ENCODE measurements at regions not wholly inside any gene's neighbourhood (a gene's known extent, or its start where the extent isn't known, plus 50 kb on each side); places are given as distances from the start of the nearest gene placed in this dataset.

GRCh38 chr20:60857708-60858107, 394.4 kb upstream of the CDH4 start:
- no peak for DNase-seq
- Histone ChIP-seq H3K4me3 (ENCODE audit: low read length) (no peak overlapping the region), H3K4me1 (ENCODE audit: insufficient read depth, low read length) (no peaks in the 10 kb centered on the region), H3K36me3 (ENCODE audit: insufficient read depth, low read length) (no peaks in the 10 kb centered on the region), H3K27me3 (ENCODE audit: control insufficient read depth in 1 of 2, insufficient read depth in 2 of 2, low read length in 2 of 2) (no peaks in the 10 kb centered on the region), H3K9me3 (ENCODE audit: control insufficient read depth in 1 of 2, insufficient read depth in 1 of 2, low read length in 2 of 2) (peaks cover 0 to 4% of the 10 kb centered on the region in 2 experiments), H3K27ac (ENCODE audit: low read depth in 1 of 2, low read length in 2 of 2) (no peak overlapping the region)
- ChIA-PET CTCF (no interaction called here), POLR2A (no interaction called here)
- intact Hi-C loops (cut with DNase I, micrococcal nuclease), result no loop called here
- H3K4me3 Mint-ChIP-seq, result no peak overlapping the region
- H3K27ac Mint-ChIP-seq, result no peak overlapping the region
- ATAC-seq (ENCODE audit: poor library complexity), result no peak
- peaks cover 5% of the 10 kb centered on the region for H3K9me3 Mint-ChIP-seq
- TF ChIP-seq, protein P1, sequence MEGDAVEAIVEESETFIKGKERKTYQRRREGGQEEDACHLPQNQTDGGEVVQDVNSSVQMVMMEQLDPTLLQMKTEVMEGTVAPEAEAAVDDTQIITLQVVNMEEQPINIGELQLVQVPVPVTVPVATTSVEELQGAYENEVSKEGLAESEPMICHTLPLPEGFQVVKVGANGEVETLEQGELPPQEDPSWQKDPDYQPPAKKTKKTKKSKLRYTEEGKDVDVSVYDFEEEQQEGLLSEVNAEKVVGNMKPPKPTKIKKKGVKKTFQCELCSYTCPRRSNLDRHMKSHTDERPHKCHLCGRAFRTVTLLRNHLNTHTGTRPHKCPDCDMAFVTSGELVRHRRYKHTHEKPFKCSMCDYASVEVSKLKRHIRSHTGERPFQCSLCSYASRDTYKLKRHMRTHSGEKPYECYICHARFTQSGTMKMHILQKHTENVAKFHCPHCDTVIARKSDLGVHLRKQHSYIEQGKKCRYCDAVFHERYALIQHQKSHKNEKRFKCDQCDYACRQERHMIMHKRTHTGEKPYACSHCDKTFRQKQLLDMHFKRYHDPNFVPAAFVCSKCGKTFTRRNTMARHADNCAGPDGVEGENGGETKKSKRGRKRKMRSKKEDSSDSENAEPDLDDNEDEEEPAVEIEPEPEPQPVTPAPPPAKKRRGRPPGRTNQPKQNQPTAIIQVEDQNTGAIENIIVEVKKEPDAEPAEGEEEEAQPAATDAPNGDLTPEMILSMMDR (IDR thresholded peaks at IDR 0.05), result no peak
- no peaks in the 10 kb centered on the region for H3K4me1 Mint-ChIP-seq (ENCODE audit: low read depth)
- H3K27me3 Mint-ChIP-seq, result peaks cover 5% of the 10 kb centered on the region
- no peaks in the 10 kb centered on the region for H3K36me3 Mint-ChIP-seq (ENCODE audit: low read depth)

- Mint-ChIP-seq H3K4me1 (ENCODE audit: low read depth) (no peaks in the 10 kb centered on the region), H3K27ac (no peak overlapping the region), H3K27me3 (peaks cover 5% of the 10 kb centered on the region), H3K9me3 (no peaks in the 10 kb centered on the region), H3K4me3 (no peak overlapping the region), H3K36me3 (ENCODE audit: low read depth) (no peaks in the 10 kb centered on the region)
- intact Hi-C loops (cut with DNase I, micrococcal nuclease), result no loop called here
- Histone ChIP-seq H3K4me3 (ENCODE audit: low read length) (no peak overlapping the region), H3K4me1 (ENCODE audit: insufficient read depth, low read length) (no peaks in the 10 kb centered on the region), H3K36me3 (ENCODE audit: insufficient read depth, low read length) (no peaks in the 10 kb centered on the region), H3K9me3 (ENCODE audit: control insufficient read depth in 1 of 2, insufficient read depth in 1 of 2, low read length in 2 of 2) (no peaks in the 10 kb centered on the region), H3K27me3 (ENCODE audit: control insufficient read depth in 1 of 2, insufficient read depth in 2 of 2, low read length in 2 of 2) (no peaks in the 10 kb centered on the region), H3K27ac (ENCODE audit: low read depth in 1 of 2, low read length in 2 of 2) (no peak overlapping the region)
- POLR2A ChIA-PET, result interaction anchor here (0.6 kb wide), 2 partner anchors 10 to 465 kb away, joined by 3 to 4 read pairs; no protein-coding TSS in a partner anchor
- TF ChIP-seq, protein P1 (IDR thresholded peaks at IDR 0.05), result no peak
- DNase-seq, result no peak
- ATAC-seq (ENCODE audit: poor library complexity), result no peak
- CTCF ChIA-PET, result interaction anchor here (0.6 kb wide), 1 partner anchor 45 kb away, joined by 3 read pairs; no protein-coding TSS in a partner anchor
These were observed 389.5 kb upstream of the CDH4 start for GRCh38 chr20:60862601-60863000.

- intact Hi-C loops (cut with DNase I, micrococcal nuclease), result no loop called here
- ChIA-PET POLR2A (no interaction called here), CTCF (no interaction called here)
- Histone ChIP-seq H3K9me3 (ENCODE audit: control insufficient read depth in 1 of 2, insufficient read depth in 1 of 2, low read length in 2 of 2) (peaks cover 0 to 4% of the 10 kb centered on the region in 2 experiments), H3K4me3 (ENCODE audit: low read length) (no peak overlapping the region), H3K36me3 (ENCODE audit: insufficient read depth, low read length) (no peaks in the 10 kb centered on the region), H3K27me3 (ENCODE audit: control insufficient read depth in 1 of 2, insufficient read depth in 2 of 2, low read length in 2 of 2) (no peaks in the 10 kb centered on the region), H3K27ac (ENCODE audit: low read depth in 1 of 2, low read length in 2 of 2) (no peak overlapping the region), H3K4me1 (ENCODE audit: insufficient read depth, low read length) (no peaks in the 10 kb centered on the region)
- Mint-ChIP-seq H3K4me1 (ENCODE audit: low read depth) (no peaks in the 10 kb centered on the region), H3K9me3 (no peaks in the 10 kb centered on the region), H3K4me3 (no peak overlapping the region), H3K36me3 (ENCODE audit: low read depth) (no peaks in the 10 kb centered on the region), H3K27ac (no peak overlapping the region), H3K27me3 (peaks cover 5% of the 10 kb centered on the region)
- TF ChIP-seq, protein P1 (IDR thresholded peaks at IDR 0.05), result no peak
- DNase-seq (no peak), ATAC-seq (ENCODE audit: poor library complexity) (no peak)
These were observed 388.5 kb upstream of the CDH4 start for GRCh38 chr20:60863548-60863947.

Data from CD4-positive, alpha-beta T cell (primary cell).